ENCODE measurements at regions not wholly inside any gene's neighbourhood (a gene's known extent, or its start where the extent isn't known, plus 50 kb on each side); places are given as distances from the start of the nearest gene placed in this dataset.

GRCh38 chr18:8458546-8459215 lies 150.6 kb upstream of the RAB12 start:
- Histone ChIP-seq H3K27me3 (ENCODE audit: insufficient read depth, poor library complexity, severe bottlenecking) (no peaks in the 10 kb centered on the region), H3K9me3 (ENCODE audit: severe bottlenecking) (no peaks in the 10 kb centered on the region), H3K4me3 (ENCODE audit: severe bottlenecking) (no peak overlapping the region), H3K27ac (ENCODE audit: poor library complexity, severe bottlenecking) (no peak overlapping the region), H3K36me3 (ENCODE audit: low read depth) (no peaks in the 10 kb centered on the region), H3K4me1 (ENCODE audit: insufficient read depth, poor library complexity, severe bottlenecking) (no peaks in the 10 kb centered on the region)
- TF ChIP-seq CTCF (IDR thresholded peaks at IDR 0.05; ENCODE audit: poor library complexity, severe bottlenecking) = no peak
- DNase-seq (ENCODE audit: low spot score) = no peak
- no peak for ATAC-seq (ENCODE audit: low read depth)

- H3K27ac ChIP-seq (ENCODE audit: poor library complexity, severe bottlenecking) = no peak overlapping the region
- H3K9me3 ChIP-seq (ENCODE audit: severe bottlenecking) = no peaks in the 10 kb centered on the region
- H3K27me3 ChIP-seq (ENCODE audit: insufficient read depth, poor library complexity, severe bottlenecking) = no peaks in the 10 kb centered on the region
- H3K4me3 ChIP-seq (ENCODE audit: severe bottlenecking) = no peak overlapping the region
- no peaks in the 10 kb centered on the region for H3K36me3 ChIP-seq (ENCODE audit: low read depth)
- no peak for DNase-seq (ENCODE audit: low spot score)
- H3K4me1 ChIP-seq (ENCODE audit: insufficient read depth, poor library complexity, severe bottlenecking) = no peaks in the 10 kb centered on the region
- no peak for TF ChIP-seq CTCF (IDR thresholded peaks at IDR 0.05; ENCODE audit: poor library complexity, severe bottlenecking)
- no peak for ATAC-seq (ENCODE audit: low read depth)
Observed at GRCh38 chr18:8460748-8461147, 148.5 kb upstream of the RAB12 start.

GRCh38 chr18:8461544-8461943 lies 147.7 kb upstream of the RAB12 start:
- DNase-seq (ENCODE audit: low spot score) = no peak
- Histone ChIP-seq H3K4me1 (ENCODE audit: insufficient read depth, poor library complexity, severe bottlenecking) (no peaks in the 10 kb centered on the region), H3K9me3 (ENCODE audit: severe bottlenecking) (no peaks in the 10 kb centered on the region), H3K27me3 (ENCODE audit: insufficient read depth, poor library complexity, severe bottlenecking) (no peaks in the 10 kb centered on the region), H3K27ac (ENCODE audit: poor library complexity, severe bottlenecking) (no peak overlapping the region), H3K4me3 (ENCODE audit: severe bottlenecking) (no peak overlapping the region), H3K36me3 (ENCODE audit: low read depth) (no peaks in the 10 kb centered on the region)
- TF ChIP-seq CTCF (IDR thresholded peaks at IDR 0.05; ENCODE audit: poor library complexity, severe bottlenecking) = no peak
- ATAC-seq (ENCODE audit: low read depth) = no peak

- Histone ChIP-seq H3K4me3 (ENCODE audit: severe bottlenecking) (no peak overlapping the region), H3K27me3 (ENCODE audit: insufficient read depth, poor library complexity, severe bottlenecking) (no peaks in the 10 kb centered on the region), H3K9me3 (ENCODE audit: severe bottlenecking) (no peaks in the 10 kb centered on the region), H3K36me3 (ENCODE audit: low read depth) (no peaks in the 10 kb centered on the region), H3K27ac (ENCODE audit: poor library complexity, severe bottlenecking) (no peak overlapping the region), H3K4me1 (ENCODE audit: insufficient read depth, poor library complexity, severe bottlenecking) (no peaks in the 10 kb centered on the region)
- DNase-seq (ENCODE audit: low spot score) (no peak), ATAC-seq (ENCODE audit: low read depth) (no peak)
- no peak for TF ChIP-seq CTCF (IDR thresholded peaks at IDR 0.05; ENCODE audit: poor library complexity, severe bottlenecking)
Observed at GRCh38 chr18:8462651-8463185, 146.5 kb upstream of the RAB12 start.

GRCh38 chr18:8463791-8464190 lies 145.4 kb upstream of the RAB12 start:
- H3K9me3 ChIP-seq (ENCODE audit: severe bottlenecking) = no peaks in the 10 kb centered on the region
- DNase-seq (ENCODE audit: low spot score) (no peak), ATAC-seq (ENCODE audit: low read depth) (no peak)
- H3K36me3 ChIP-seq (ENCODE audit: low read depth) = no peaks in the 10 kb centered on the region
- TF ChIP-seq CTCF (IDR thresholded peaks at IDR 0.05; ENCODE audit: poor library complexity, severe bottlenecking) = no peak
- H3K27me3 ChIP-seq (ENCODE audit: insufficient read depth, poor library complexity, severe bottlenecking) = no peaks in the 10 kb centered on the region
- H3K27ac ChIP-seq (ENCODE audit: poor library complexity, severe bottlenecking) = no peak overlapping the region
- H3K4me3 ChIP-seq (ENCODE audit: severe bottlenecking) = no peak overlapping the region
- no peaks in the 10 kb centered on the region for H3K4me1 ChIP-seq (ENCODE audit: insufficient read depth, poor library complexity, severe bottlenecking)
